ENCODE measurements at regions not wholly inside any gene's neighbourhood (a gene's known extent, or its start where the extent isn't known, plus 50 kb on each side); places are given as distances from the start of the nearest gene placed in this dataset.
A peak's percentile ranks its signal among the peaks of the same experiment; 100 is the strongest.

GRCh38 chr1:87165177-87165576 is 163.5 kb upstream of the LMO4 start:
- no peak for DNase-seq (ENCODE audit: low spot score, unreplicated experiment)
- H3K36me3 Mint-ChIP-seq (ENCODE audit: insufficient read depth): no peaks in the 10 kb centered on the region
- H3K27me3 Mint-ChIP-seq: peaks cover 6% of the 10 kb centered on the region
- peaks cover 16% of the 10 kb centered on the region for H3K4me1 Mint-ChIP-seq (ENCODE audit: low read depth)
- H3K27ac Mint-ChIP-seq: no peak overlapping the region
- H3K4me3 Mint-ChIP-seq (ENCODE audit: low read depth): no peak overlapping the region
- H3K9me3 Mint-ChIP-seq (ENCODE audit: low read depth): no peaks in the 10 kb centered on the region
- TF ChIP-seq CTCF (IDR thresholded peaks at IDR 0.05; ENCODE audit: unreplicated experiment): no peak

GRCh38 chr1:87167157-87167789 is 161.4 kb upstream of the LMO4 start:
- DNase-seq (ENCODE audit: low spot score, unreplicated experiment): no peak
- Mint-ChIP-seq H3K27ac (no peak overlapping the region), H3K9me3 (ENCODE audit: low read depth) (no peaks in the 10 kb centered on the region), H3K4me1 (ENCODE audit: low read depth) (peaks cover 16% of the 10 kb centered on the region), H3K36me3 (ENCODE audit: insufficient read depth) (no peaks in the 10 kb centered on the region), H3K4me3 (ENCODE audit: low read depth) (no peak overlapping the region), H3K27me3 (peaks cover 13% of the 10 kb centered on the region)
- TF ChIP-seq CTCF (IDR thresholded peaks at IDR 0.05; ENCODE audit: unreplicated experiment): no peak

GRCh38 chr1:87167848-87168525 is 160.7 kb upstream of the LMO4 start:
- Mint-ChIP-seq H3K27ac (no peak overlapping the region), H3K4me1 (ENCODE audit: low read depth) (peaks cover 16% of the 10 kb centered on the region), H3K9me3 (ENCODE audit: low read depth) (no peaks in the 10 kb centered on the region), H3K36me3 (ENCODE audit: insufficient read depth) (no peaks in the 10 kb centered on the region), H3K27me3 (peaks cover 13% of the 10 kb centered on the region), H3K4me3 (ENCODE audit: low read depth) (no peak overlapping the region)
- TF ChIP-seq CTCF (IDR thresholded peaks at IDR 0.05; ENCODE audit: unreplicated experiment): peak; percentile 36
- no peak for DNase-seq (ENCODE audit: low spot score, unreplicated experiment)

GRCh38 chr1:87169263-87169910 is 159.3 kb upstream of the LMO4 start:
- Mint-ChIP-seq H3K4me1 (ENCODE audit: low read depth) (peaks cover 16% of the 10 kb centered on the region), H3K4me3 (ENCODE audit: low read depth) (no peak overlapping the region), H3K36me3 (ENCODE audit: insufficient read depth) (no peaks in the 10 kb centered on the region), H3K27ac (peak overlapping the region; percentile 42), H3K9me3 (ENCODE audit: low read depth) (no peaks in the 10 kb centered on the region), H3K27me3 (peaks cover 17% of the 10 kb centered on the region)
- no peak for TF ChIP-seq CTCF (IDR thresholded peaks at IDR 0.05; ENCODE audit: unreplicated experiment)
- DNase-seq (ENCODE audit: low spot score, unreplicated experiment): no peak

GRCh38 chr1:87170157-87170556 is 158.5 kb upstream of the LMO4 start:
- DNase-seq (ENCODE audit: low spot score, unreplicated experiment): no peak
- Mint-ChIP-seq H3K4me1 (ENCODE audit: low read depth) (peaks cover 16% of the 10 kb centered on the region), H3K4me3 (ENCODE audit: low read depth) (no peak overlapping the region), H3K9me3 (ENCODE audit: low read depth) (no peaks in the 10 kb centered on the region), H3K27me3 (peaks cover 21% of the 10 kb centered on the region), H3K27ac (no peak overlapping the region), H3K36me3 (ENCODE audit: insufficient read depth) (no peaks in the 10 kb centered on the region)
- TF ChIP-seq CTCF (IDR thresholded peaks at IDR 0.05; ENCODE audit: unreplicated experiment): no peak
